ENCODE measurements at regions not wholly inside any gene's neighbourhood (a gene's known extent, or its start where the extent isn't known, plus 50 kb on each side); places are given as distances from the start of the nearest gene placed in this dataset.
"Not testable (repeated sequence)": the region's sequence is repeated elsewhere in the genome, so short reads cannot be mapped to it uniquely, and the experiment has no call there.

DNA sequence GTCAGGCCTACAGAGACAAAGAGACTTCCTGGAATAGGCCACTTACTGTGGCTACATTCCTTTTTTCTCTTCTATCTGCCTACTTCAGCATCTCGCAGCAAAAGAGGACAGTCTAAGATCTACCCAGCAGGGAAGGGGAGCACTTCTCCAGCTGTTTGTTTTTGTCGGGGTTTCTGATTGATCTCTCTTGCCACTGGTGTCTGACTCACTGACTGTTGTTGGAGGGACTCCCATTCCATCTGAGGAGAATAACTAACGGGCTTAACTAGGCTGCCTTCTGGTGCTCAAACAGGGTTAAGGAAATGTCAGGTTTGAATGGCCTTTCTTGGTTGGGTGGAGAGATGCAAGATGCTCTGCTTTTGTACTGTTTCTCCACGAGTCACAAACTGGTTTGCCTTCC is 100.2 kb upstream of the TMEM164 start:
- Histone ChIP-seq H3K27me3 (ENCODE audit: control insufficient read depth in 3 of 3, insufficient read depth in 3 of 3, low read length in 3 of 3) (no peaks in the 10 kb centered on the region), H3K27ac (ENCODE audit: low read depth in 1 of 3, low read length in 2 of 3) (no peak overlapping the region), H3K4me3 (ENCODE audit: low read depth in 1 of 3, low read length in 3 of 3) (no peak overlapping the region), H3K4me1 (ENCODE audit: control insufficient read depth in 3 of 3, insufficient read depth in 2 of 3, low read depth in 1 of 3, low read length in 2 of 3) (no peaks in the 10 kb centered on the region), H3K9me3 (ENCODE audit: control insufficient read depth in 2 of 2, insufficient read depth in 1 of 2, low read depth in 1 of 2, low read length in 1 of 2) (no peaks in the 10 kb centered on the region), H3K36me3 (ENCODE audit: control insufficient read depth in 3 of 3, insufficient read depth in 2 of 3, low read depth in 1 of 3, low read length in 3 of 3) (no peaks in the 10 kb centered on the region)
- 47 to 56% (median 51%) methylated on average over 4 of the region's 4 CpGs for WGBS, 3 donors
- no peak for FAIRE-seq
- no peak for DNase-seq

DNA sequence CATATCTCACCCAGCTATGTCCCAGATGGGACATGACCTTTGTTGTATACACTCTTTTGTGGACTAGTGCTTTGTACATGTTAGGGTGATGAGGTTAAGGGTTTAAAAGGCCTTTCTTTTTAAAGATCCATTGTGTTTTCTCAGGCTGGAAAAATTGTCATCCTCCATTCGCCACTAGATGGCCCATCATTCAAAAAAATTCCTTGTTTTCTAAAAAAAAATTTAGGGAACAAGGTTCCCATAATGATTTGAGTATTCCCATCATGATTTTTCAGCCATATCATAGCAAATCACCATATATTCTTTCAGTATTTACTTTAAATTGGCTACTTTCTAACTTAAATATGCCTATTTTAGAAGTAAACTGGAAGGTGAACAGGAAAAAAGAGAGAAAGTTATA is 91.9 kb upstream of the TMEM164 start:
- 17 to 19% (median 18%) methylated on average over 1 of the region's 1 CpG for WGBS, 3 donors
- FAIRE-seq = no peak
- H3K4me1 ChIP-seq (ENCODE audit: control insufficient read depth in 3 of 3, insufficient read depth in 2 of 3, low read depth in 1 of 3, low read length in 2 of 3) = no peaks in the 10 kb centered on the region
- H3K27ac ChIP-seq (ENCODE audit: low read depth in 1 of 3, low read length in 2 of 3) = no peak overlapping the region
- H3K36me3 ChIP-seq (ENCODE audit: control insufficient read depth in 3 of 3, insufficient read depth in 2 of 3, low read depth in 1 of 3, low read length in 3 of 3) = no peaks in the 10 kb centered on the region
- H3K27me3 ChIP-seq (ENCODE audit: control insufficient read depth in 3 of 3, insufficient read depth in 3 of 3, low read length in 3 of 3) = peaks cover 0 to 2% (median 0%) of the 10 kb centered on the region in 3 donors
- no peak overlapping the region for H3K4me3 ChIP-seq (ENCODE audit: low read depth in 1 of 3, low read length in 3 of 3)
- DNase-seq = peak in 1 of 2 donors; percentile 9
- no peaks in the 10 kb centered on the region for H3K9me3 ChIP-seq (ENCODE audit: control insufficient read depth in 2 of 2, insufficient read depth in 1 of 2, low read depth in 1 of 2, low read length in 1 of 2)

DNA sequence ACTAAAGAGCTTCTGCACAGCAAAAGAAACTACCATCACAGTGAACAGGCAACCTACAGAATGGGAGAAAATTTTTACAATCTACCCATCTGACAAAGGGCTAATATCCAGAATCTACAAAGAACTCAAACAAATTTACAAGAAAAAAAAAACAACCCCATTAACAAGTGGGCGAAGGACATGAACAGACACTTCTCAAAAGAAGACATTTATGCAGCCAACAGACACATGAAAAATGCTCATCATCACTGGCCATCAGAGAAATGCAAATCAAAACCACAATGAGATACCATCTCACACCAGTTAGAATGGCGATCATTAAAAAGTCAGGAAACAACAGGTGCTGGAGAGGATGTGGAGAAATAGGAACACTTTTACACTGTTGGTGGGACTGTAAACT is 89.9 kb upstream of the TMEM164 start:
- not testable (repeated sequence) for H3K9me3 ChIP-seq (ENCODE audit: control insufficient read depth in 2 of 2, insufficient read depth in 1 of 2, low read depth in 1 of 2, low read length in 1 of 2); H3K36me3 ChIP-seq (ENCODE audit: control insufficient read depth in 3 of 3, insufficient read depth in 2 of 3, low read depth in 1 of 3, low read length in 3 of 3); H3K27ac ChIP-seq (ENCODE audit: low read depth in 1 of 3, low read length in 2 of 3); H3K27me3 ChIP-seq (ENCODE audit: control insufficient read depth in 3 of 3, insufficient read depth in 3 of 3, low read length in 3 of 3); H3K4me3 ChIP-seq (ENCODE audit: low read depth in 1 of 3, low read length in 3 of 3); H3K4me1 ChIP-seq (ENCODE audit: control insufficient read depth in 3 of 3, insufficient read depth in 2 of 3, low read depth in 1 of 3, low read length in 2 of 3); FAIRE-seq; DNase-seq
- WGBS, 3 donors = 96 to 100% (median 100%) methylated on average over 1 of the region's 2 CpGs

DNA sequence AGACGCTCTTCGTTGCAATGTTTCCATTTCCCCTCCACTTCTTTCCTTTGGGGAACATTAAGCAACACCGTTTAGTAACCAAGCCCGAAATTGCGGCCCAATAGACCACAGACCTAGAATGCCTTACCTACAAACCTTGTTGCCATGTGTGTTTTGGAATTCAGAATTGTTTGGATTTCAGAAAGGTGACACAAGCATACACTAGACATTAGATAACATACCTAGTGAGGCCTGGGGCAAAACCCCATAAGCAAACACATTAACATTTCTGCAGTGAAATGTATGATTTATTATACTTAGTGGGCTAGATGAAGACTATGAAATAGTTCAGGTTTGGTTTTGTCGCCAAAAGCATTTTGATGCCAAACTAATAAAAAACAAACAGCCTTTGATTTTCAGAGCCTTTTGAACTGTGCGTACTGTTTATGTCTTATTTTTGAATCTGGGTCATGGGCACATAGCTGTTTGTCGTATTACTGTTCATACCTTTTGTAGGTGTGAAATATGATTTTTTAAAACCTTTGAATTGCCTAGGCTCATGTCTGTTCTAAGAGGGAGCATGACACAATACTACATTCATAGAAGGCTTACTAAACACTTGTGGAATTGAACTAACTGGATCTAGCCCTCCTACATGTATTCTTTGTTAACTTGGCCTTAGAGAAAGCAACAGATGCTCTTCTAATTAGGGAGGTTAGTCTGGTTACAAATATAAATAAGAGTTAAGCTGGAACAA is 88.6 kb upstream of the TMEM164 start:
- no peaks in the 10 kb centered on the region for H3K36me3 ChIP-seq (ENCODE audit: control insufficient read depth in 3 of 3, insufficient read depth in 2 of 3, low read depth in 1 of 3, low read length in 3 of 3)
- H3K4me3 ChIP-seq (ENCODE audit: low read depth in 1 of 3, low read length in 3 of 3) = no peak overlapping the region
- peaks cover 0 to 2% (median 0%) of the 10 kb centered on the region in 3 donors for H3K27me3 ChIP-seq (ENCODE audit: control insufficient read depth in 3 of 3, insufficient read depth in 3 of 3, low read length in 3 of 3)
- no peaks in the 10 kb centered on the region for H3K4me1 ChIP-seq (ENCODE audit: control insufficient read depth in 3 of 3, insufficient read depth in 2 of 3, low read depth in 1 of 3, low read length in 2 of 3)
- DNase-seq (peak in 1 of 2 donors; percentile 1), FAIRE-seq (no peak)
- no peak overlapping the region for H3K27ac ChIP-seq (ENCODE audit: low read depth in 1 of 3, low read length in 2 of 3)
- 87 to 95% (median 91%) methylated on average over 8 of the region's 8 CpGs for WGBS, 3 donors
- H3K9me3 ChIP-seq (ENCODE audit: control insufficient read depth in 2 of 2, insufficient read depth in 1 of 2, low read depth in 1 of 2, low read length in 1 of 2) = no peaks in the 10 kb centered on the region

DNA sequence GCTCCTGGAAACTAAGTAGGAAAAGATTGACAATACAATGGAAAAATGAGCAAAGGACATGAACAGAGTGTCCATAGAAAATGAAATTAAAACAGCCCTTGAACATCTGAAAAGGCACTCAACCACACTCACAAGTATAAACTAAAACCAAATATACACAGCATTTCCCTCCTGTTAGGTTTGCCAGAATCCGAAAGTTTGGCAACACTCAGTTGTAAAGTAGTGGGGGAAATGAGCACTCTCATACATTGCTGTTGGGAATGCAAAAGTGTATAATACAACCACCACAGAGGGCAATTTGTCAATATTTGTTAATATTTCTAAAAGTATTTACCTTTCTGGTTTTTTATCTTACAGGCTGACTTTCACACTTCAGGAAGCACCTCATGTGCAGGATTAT is 84.2 kb upstream of the TMEM164 start:
- no peaks in the 10 kb centered on the region for H3K27me3 ChIP-seq (ENCODE audit: control insufficient read depth in 3 of 3, insufficient read depth in 3 of 3, low read length in 3 of 3)
- H3K4me3 ChIP-seq (ENCODE audit: low read depth in 1 of 3, low read length in 3 of 3) = no peak overlapping the region
- FAIRE-seq = no peak
- no peak overlapping the region for H3K27ac ChIP-seq (ENCODE audit: low read depth in 1 of 3, low read length in 2 of 3)
- no peaks in the 10 kb centered on the region for H3K36me3 ChIP-seq (ENCODE audit: control insufficient read depth in 3 of 3, insufficient read depth in 2 of 3, low read depth in 1 of 3, low read length in 3 of 3)
- no peaks in the 10 kb centered on the region for H3K9me3 ChIP-seq (ENCODE audit: control insufficient read depth in 2 of 2, insufficient read depth in 1 of 2, low read depth in 1 of 2, low read length in 1 of 2)
- no peaks in the 10 kb centered on the region for H3K4me1 ChIP-seq (ENCODE audit: control insufficient read depth in 3 of 3, insufficient read depth in 2 of 3, low read depth in 1 of 3, low read length in 2 of 3)
- 52 to 81% (median 68%) methylated on average over 1 of the region's 1 CpG for WGBS, 3 donors
- no peak for DNase-seq

DNA sequence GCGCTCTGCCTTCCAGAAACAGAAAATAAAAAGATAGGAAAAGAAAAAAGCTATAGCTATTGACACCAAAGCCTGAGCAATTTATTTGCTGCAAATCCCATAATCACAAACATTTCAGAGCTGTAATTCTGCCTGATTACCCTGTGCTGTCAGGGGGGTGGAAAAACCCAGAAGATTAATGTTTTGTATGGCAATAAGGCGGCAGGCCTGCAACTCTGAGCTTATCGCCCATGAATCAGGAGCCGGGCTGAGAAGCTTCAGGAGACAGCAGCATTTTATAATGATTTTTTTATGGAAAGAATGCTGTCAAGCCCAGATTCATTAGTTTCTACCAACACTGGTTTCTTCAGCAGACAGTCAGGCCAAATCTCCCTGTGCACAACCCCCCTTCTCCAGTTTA is 82.6 kb upstream of the TMEM164 start:
- H3K36me3 ChIP-seq (ENCODE audit: control insufficient read depth in 3 of 3, insufficient read depth in 2 of 3, low read depth in 1 of 3, low read length in 3 of 3) = no peaks in the 10 kb centered on the region
- no peaks in the 10 kb centered on the region for H3K9me3 ChIP-seq (ENCODE audit: control insufficient read depth in 2 of 2, insufficient read depth in 1 of 2, low read depth in 1 of 2, low read length in 1 of 2)
- 83 to 84% (median 84%) methylated on average over 4 of the region's 4 CpGs for WGBS, 3 donors
- H3K27ac ChIP-seq (ENCODE audit: low read depth in 1 of 3, low read length in 2 of 3) = no peak overlapping the region
- H3K27me3 ChIP-seq (ENCODE audit: control insufficient read depth in 3 of 3, insufficient read depth in 3 of 3, low read length in 3 of 3) = no peaks in the 10 kb centered on the region
- DNase-seq (no peak), FAIRE-seq (no peak)
- no peaks in the 10 kb centered on the region for H3K4me1 ChIP-seq (ENCODE audit: control insufficient read depth in 3 of 3, insufficient read depth in 2 of 3, low read depth in 1 of 3, low read length in 2 of 3)
- H3K4me3 ChIP-seq (ENCODE audit: low read depth in 1 of 3, low read length in 3 of 3) = no peak overlapping the region

DNA sequence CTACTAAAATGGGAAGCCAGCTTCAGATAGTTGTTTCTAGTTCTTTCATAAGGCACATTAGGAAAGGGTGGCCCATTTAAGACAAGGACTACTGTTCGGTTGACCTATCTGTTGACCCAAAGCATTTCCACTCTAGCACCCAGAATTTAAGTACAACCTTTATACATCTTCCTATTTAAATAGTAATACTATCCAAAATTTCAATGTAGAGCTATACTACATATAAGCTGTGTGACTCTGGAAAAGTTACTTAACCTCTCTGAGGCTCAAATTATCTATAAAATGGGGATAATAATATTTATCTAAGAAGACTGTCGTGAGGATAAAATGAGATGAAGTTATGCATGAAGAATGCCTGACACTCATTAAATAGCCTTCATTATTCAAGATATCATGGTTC is 82.0 kb upstream of the TMEM164 start:
- DNase-seq (no peak), FAIRE-seq (no peak)
- Histone ChIP-seq H3K9me3 (ENCODE audit: control insufficient read depth in 2 of 2, insufficient read depth in 1 of 2, low read depth in 1 of 2, low read length in 1 of 2) (no peaks in the 10 kb centered on the region), H3K4me3 (ENCODE audit: low read depth in 1 of 3, low read length in 3 of 3) (no peak overlapping the region), H3K4me1 (ENCODE audit: control insufficient read depth in 3 of 3, insufficient read depth in 2 of 3, low read depth in 1 of 3, low read length in 2 of 3) (no peaks in the 10 kb centered on the region), H3K36me3 (ENCODE audit: control insufficient read depth in 3 of 3, insufficient read depth in 2 of 3, low read depth in 1 of 3, low read length in 3 of 3) (no peaks in the 10 kb centered on the region), H3K27ac (ENCODE audit: low read depth in 1 of 3, low read length in 2 of 3) (no peak overlapping the region), H3K27me3 (ENCODE audit: control insufficient read depth in 3 of 3, insufficient read depth in 3 of 3, low read length in 3 of 3) (no peaks in the 10 kb centered on the region)
- 67 to 94% (median 83%) methylated on average over 2 of the region's 2 CpGs for WGBS, 3 donors

DNA sequence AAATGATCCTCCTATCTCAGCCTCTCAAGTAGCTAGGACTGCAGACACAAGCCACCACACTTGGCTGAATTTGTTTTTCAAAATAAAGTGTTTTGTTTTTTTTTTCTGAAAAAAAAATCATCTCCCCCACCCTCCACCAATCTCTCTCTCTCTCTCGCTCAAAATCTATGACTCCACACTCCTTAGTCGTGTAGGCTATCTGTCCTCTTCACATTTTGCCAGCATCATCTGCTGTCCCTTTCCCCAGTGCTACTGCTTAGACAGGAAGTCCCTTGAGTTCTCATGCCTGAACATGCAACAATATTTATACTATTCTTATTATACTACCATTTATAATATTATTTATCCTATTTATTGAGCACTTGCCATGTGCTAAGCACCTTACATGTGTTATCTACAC is 80.7 kb upstream of the TMEM164 start:
- WGBS, 3 donors = 67 to 88% (median 83%) methylated on average over 2 of the region's 2 CpGs
- no peak for FAIRE-seq

DNA sequence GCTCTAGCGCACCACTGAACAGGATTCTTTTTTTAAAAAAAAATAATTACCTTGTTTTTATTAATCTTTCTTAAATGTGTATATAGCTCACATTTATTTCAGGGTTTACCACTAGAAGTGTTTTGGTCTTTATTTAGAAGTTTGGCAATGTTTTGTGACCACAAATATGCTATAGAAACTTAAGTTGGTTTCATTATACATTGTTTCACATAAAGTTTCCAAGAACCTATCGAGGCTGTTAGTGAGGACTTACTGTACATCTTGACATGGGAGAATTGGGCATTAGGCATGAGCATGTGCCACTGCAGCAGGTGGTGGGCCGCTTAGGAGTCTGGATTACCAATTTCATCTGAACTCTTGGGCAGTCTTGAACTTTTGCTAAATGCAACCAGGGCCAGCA is 77.9 kb upstream of the TMEM164 start:
- WGBS, 3 donors = 75 to 95% (median 85%) methylated on average over 3 of the region's 3 CpGs
- not testable (repeated sequence) for DNase-seq; H3K4me3 ChIP-seq (ENCODE audit: low read depth in 1 of 3, low read length in 3 of 3); FAIRE-seq; H3K27ac ChIP-seq (ENCODE audit: low read depth in 1 of 3, low read length in 2 of 3); H3K9me3 ChIP-seq (ENCODE audit: control insufficient read depth in 2 of 2, insufficient read depth in 1 of 2, low read depth in 1 of 2, low read length in 1 of 2); H3K36me3 ChIP-seq (ENCODE audit: control insufficient read depth in 3 of 3, insufficient read depth in 2 of 3, low read depth in 1 of 3, low read length in 3 of 3); H3K27me3 ChIP-seq (ENCODE audit: control insufficient read depth in 3 of 3, insufficient read depth in 3 of 3, low read length in 3 of 3); H3K4me1 ChIP-seq (ENCODE audit: control insufficient read depth in 3 of 3, insufficient read depth in 2 of 3, low read depth in 1 of 3, low read length in 2 of 3)

More for the DNA sequence above, 80.7 kb upstream of the TMEM164 start:
- Histone ChIP-seq H3K27me3 (ENCODE audit: control insufficient read depth in 3 of 3, insufficient read depth in 3 of 3, low read length in 3 of 3) (no peaks in the 10 kb centered on the region), H3K9me3 (ENCODE audit: control insufficient read depth in 2 of 2, insufficient read depth in 1 of 2, low read depth in 1 of 2, low read length in 1 of 2) (no peaks in the 10 kb centered on the region), H3K36me3 (ENCODE audit: control insufficient read depth in 3 of 3, insufficient read depth in 2 of 3, low read depth in 1 of 3, low read length in 3 of 3) (no peaks in the 10 kb centered on the region), H3K4me3 (ENCODE audit: low read depth in 1 of 3, low read length in 3 of 3) (no peak overlapping the region), H3K27ac (ENCODE audit: low read depth in 1 of 3, low read length in 2 of 3) (no peak overlapping the region), H3K4me1 (ENCODE audit: control insufficient read depth in 3 of 3, insufficient read depth in 2 of 3, low read depth in 1 of 3, low read length in 2 of 3) (no peaks in the 10 kb centered on the region)
- DNase-seq = no peak

All from small intestine (tissue), 7 donors.